Astrocyte (in vitro differentiated cells and primary cell): ENCODE measurements at regions not wholly inside any gene's neighbourhood (a gene's known extent, or its start where the extent isn't known, plus 50 kb on each side); places are given as distances from the start of the nearest gene placed in this dataset.

Experiments
- DNase-seq: peaks from one replicate; pipeline ENCODE4 v3.0.0-alpha.2; 2010; ENCODE audit warnings: low read depth
- FAIRE-seq: peaks from 2 replicates; lab custom pipeline; 2011; peaks lifted over from hg19 to GRCh38; lab: Jason Lieb, UNC
- H2AFZ ChIP-seq: 2 replicates; pipeline ENCODE4 v1.6.0; 2012; ENCODE audit warnings: low read depth, low read length, inconsistent platforms
- H3K27ac ChIP-seq: 2 replicates; pipeline ENCODE4 v1.5.1; 2011; ENCODE audit warnings: low read depth, low read length, inconsistent platforms
- H3K27me3 ChIP-seq: 2 replicates; pipeline ENCODE4 v1.6.0; 2011; ENCODE audit warnings: low read length, inconsistent platforms; ENCODE audit not compliant: insufficient read depth
- H3K36me3 ChIP-seq: 2 replicates; pipeline ENCODE4 v1.5.1; 2011; ENCODE audit warnings: low read length, inconsistent platforms; ENCODE audit not compliant: insufficient read depth
- H3K4me1 ChIP-seq: 2 replicates; pipeline ENCODE4 v1.5.1; 2011; ENCODE audit warnings: low read length, inconsistent platforms; ENCODE audit not compliant: insufficient read depth
- H3K4me2 ChIP-seq: 2 replicates; pipeline ENCODE4 v1.6.0; 2012; ENCODE audit warnings: low read length, inconsistent platforms
- H3K4me3 ChIP-seq: 2 replicates; pipeline ENCODE4 v1.5.1; 2011; ENCODE audit warnings: low read depth, mild to moderate bottlenecking, low read length, inconsistent platforms; ENCODE audit not compliant: insufficient read depth
- H3K79me2 ChIP-seq: 2 replicates; pipeline ENCODE4 v1.6.0; 2012; ENCODE audit warnings: mild to moderate bottlenecking, low read length, inconsistent platforms; ENCODE audit not compliant: insufficient read depth
- H3K9ac ChIP-seq: 2 replicates; pipeline ENCODE4 v1.6.0; 2012; ENCODE audit warnings: mild to moderate bottlenecking, low read length, inconsistent platforms
- H3K9me3 ChIP-seq: 2 replicates; pipeline ENCODE4 v1.5.1; 2012; ENCODE audit warnings: low read depth, mild to moderate bottlenecking, low read length, inconsistent platforms; ENCODE audit not compliant: insufficient read depth
- H4K20me1 ChIP-seq: 2 replicates; pipeline ENCODE4 v1.6.0; 2012; ENCODE audit warnings: low read length, inconsistent platforms; ENCODE audit not compliant: insufficient read depth
- H3K27ac Mint-ChIP-seq: one replicate; pipeline ENCODE4 v1.8.0; 2021; ENCODE audit warnings: mild to moderate bottlenecking, mixed read lengths; ENCODE audit not compliant: unreplicated experiment
- H3K27me3 Mint-ChIP-seq: one replicate; pipeline ENCODE4 v1.8.0; 2021; ENCODE audit warnings: low read depth, mixed read lengths; ENCODE audit not compliant: unreplicated experiment
- H3K36me3 Mint-ChIP-seq: one replicate; pipeline ENCODE4 v1.8.0; 2021; ENCODE audit warnings: low read depth, mixed read lengths; ENCODE audit not compliant: unreplicated experiment
- H3K4me1 Mint-ChIP-seq: one replicate; pipeline ENCODE4 v1.8.0; 2021; ENCODE audit warnings: low read depth, mixed read lengths; ENCODE audit not compliant: unreplicated experiment
- H3K4me3 Mint-ChIP-seq: one replicate; pipeline ENCODE4 v1.8.0; 2021; ENCODE audit warnings: mild to moderate bottlenecking, moderate library complexity, mixed read lengths; ENCODE audit not compliant: unreplicated experiment
- H3K9me3 Mint-ChIP-seq: one replicate; pipeline ENCODE4 v1.8.0; 2021; ENCODE audit warnings: mild to moderate bottlenecking, mixed read lengths; ENCODE audit not compliant: unreplicated experiment
- EZH2 ChIP-seq: IDR thresholded peaks from 2 replicates; pipeline ENCODE4 v1.6.1; 2012; ENCODE audit warnings: mild to moderate bottlenecking, low read length, inconsistent platforms; ENCODE audit not compliant: insufficient read depth
- TF ChIP-seq, protein P1 (sequence below): IDR thresholded peaks from 2 replicates; pipeline ENCODE4 v1.5.1; 2011; ENCODE audit warnings: low read depth, mild to moderate bottlenecking, inconsistent platforms, low read length, moderate library complexity; ENCODE audit not compliant: insufficient read depth

DNA sequence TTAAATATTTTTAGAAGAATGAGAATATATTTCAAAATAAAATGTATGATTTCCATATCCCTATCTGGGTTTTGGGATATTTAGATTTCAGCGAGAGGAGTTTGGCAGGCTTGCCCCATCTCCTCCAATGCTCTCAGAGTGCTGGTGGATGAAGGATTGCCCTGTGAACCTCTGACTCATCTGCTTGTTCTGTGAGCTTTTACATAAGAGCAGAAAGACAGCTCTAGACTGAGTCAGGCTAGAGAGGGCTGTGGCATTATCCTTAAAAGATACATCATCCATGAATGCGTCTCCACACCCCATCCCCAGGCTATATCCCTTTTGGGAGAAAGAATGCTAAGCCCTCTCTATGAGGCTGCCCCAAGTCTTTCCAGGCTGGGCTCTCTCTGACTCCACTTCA lies 190.6 kb downstream of the TUBA3C start:
- Mint-ChIP-seq H3K27ac (no peak overlapping the region), H3K36me3 (no peaks in the 10 kb centered on the region), H3K27me3 (no peaks in the 10 kb centered on the region), H3K4me1 (no peaks in the 10 kb centered on the region), H3K4me3 (no peak overlapping the region), H3K9me3 (peaks cover 32% of the 10 kb centered on the region)
- H2AFZ ChIP-seq, result no peak overlapping the region
- no peaks in the 10 kb centered on the region for H4K20me1 ChIP-seq
- H3K9me3 ChIP-seq, result peaks cover 11% of the 10 kb centered on the region
- no peaks in the 10 kb centered on the region for H3K79me2 ChIP-seq
- no peak overlapping the region for H3K4me2 ChIP-seq
- TF ChIP-seq, protein P1, sequence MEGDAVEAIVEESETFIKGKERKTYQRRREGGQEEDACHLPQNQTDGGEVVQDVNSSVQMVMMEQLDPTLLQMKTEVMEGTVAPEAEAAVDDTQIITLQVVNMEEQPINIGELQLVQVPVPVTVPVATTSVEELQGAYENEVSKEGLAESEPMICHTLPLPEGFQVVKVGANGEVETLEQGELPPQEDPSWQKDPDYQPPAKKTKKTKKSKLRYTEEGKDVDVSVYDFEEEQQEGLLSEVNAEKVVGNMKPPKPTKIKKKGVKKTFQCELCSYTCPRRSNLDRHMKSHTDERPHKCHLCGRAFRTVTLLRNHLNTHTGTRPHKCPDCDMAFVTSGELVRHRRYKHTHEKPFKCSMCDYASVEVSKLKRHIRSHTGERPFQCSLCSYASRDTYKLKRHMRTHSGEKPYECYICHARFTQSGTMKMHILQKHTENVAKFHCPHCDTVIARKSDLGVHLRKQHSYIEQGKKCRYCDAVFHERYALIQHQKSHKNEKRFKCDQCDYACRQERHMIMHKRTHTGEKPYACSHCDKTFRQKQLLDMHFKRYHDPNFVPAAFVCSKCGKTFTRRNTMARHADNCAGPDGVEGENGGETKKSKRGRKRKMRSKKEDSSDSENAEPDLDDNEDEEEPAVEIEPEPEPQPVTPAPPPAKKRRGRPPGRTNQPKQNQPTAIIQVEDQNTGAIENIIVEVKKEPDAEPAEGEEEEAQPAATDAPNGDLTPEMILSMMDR, result no peak
- no peak for TF ChIP-seq EZH2
- FAIRE-seq (no peak), DNase-seq (no peak)
- H3K4me3 ChIP-seq, result no peak overlapping the region
- no peaks in the 10 kb centered on the region for H3K36me3 ChIP-seq
- H3K27ac ChIP-seq, result no peak overlapping the region
- H3K9ac ChIP-seq, result no peak overlapping the region
- no peaks in the 10 kb centered on the region for H3K27me3 ChIP-seq
- H3K4me1 ChIP-seq, result no peaks in the 10 kb centered on the region

DNA sequence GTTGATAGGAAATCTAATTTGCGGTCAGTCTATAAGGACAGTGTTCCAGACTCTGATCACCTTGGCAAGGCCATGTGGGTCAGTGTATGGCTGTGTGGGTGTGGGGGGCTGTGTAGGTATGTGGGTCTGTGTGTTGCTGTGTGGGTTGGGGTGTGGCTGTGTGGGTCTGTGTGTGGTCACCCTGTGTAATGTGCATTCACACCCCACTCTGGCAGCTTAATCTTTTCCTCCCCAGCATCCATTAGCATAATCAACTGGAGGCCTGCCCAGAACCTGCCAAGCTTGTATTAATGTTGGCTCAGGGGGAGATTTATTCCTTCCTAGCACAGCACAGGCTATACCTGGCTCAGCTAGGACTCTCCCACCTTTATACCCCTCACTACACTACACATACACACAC lies 203.2 kb downstream of the TUBA3C start:
- Mint-ChIP-seq H3K27me3 (no peaks in the 10 kb centered on the region), H3K27ac (no peak overlapping the region), H3K9me3 (peaks cover 4% of the 10 kb centered on the region), H3K4me1 (no peaks in the 10 kb centered on the region), H3K4me3 (no peak overlapping the region), H3K36me3 (no peaks in the 10 kb centered on the region)
- Histone ChIP-seq H3K36me3 (no peaks in the 10 kb centered on the region), H3K9ac (no peak overlapping the region), H2AFZ (no peak overlapping the region), H3K9me3 (peaks cover 18% of the 10 kb centered on the region), H3K4me3 (no peak overlapping the region), H3K27ac (no peak overlapping the region), H4K20me1 (no peaks in the 10 kb centered on the region), H3K4me1 (no peaks in the 10 kb centered on the region), H3K27me3 (no peaks in the 10 kb centered on the region), H3K79me2 (no peaks in the 10 kb centered on the region), H3K4me2 (no peak overlapping the region)
- FAIRE-seq (no peak), DNase-seq (no peak)
- no peak for TF ChIP-seq EZH2
- TF ChIP-seq, protein P1, result no peak

DNA sequence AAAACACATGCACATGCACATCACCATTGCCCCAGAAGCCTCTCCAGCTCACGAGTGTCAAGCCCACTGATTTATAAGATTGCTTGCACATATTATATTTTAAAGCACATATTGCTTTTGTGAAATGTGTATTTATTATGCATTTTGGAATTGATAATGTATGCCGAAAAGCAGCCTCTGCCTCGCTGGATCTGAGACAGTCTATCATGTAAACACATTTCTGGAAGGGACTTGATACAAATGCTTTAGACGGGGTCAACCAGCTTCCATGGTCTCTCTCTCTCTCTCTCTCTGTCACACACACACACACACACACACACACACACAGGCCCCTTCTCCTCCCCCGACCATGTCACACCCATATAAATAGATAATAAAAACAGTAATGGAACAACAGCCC lies 203.8 kb downstream of the TUBA3C start:
- DNase-seq, result no peak
- no peaks in the 10 kb centered on the region for H3K36me3 ChIP-seq

More for the DNA sequence above, 203.8 kb downstream of the TUBA3C start:
- Mint-ChIP-seq H3K9me3 (peaks cover 5% of the 10 kb centered on the region), H3K4me3 (no peak overlapping the region), H3K36me3 (no peaks in the 10 kb centered on the region), H3K27me3 (no peaks in the 10 kb centered on the region), H3K27ac (no peak overlapping the region), H3K4me1 (no peaks in the 10 kb centered on the region)
- no peak overlapping the region for H3K4me3 ChIP-seq
- H3K4me2 ChIP-seq, result no peak overlapping the region
- peaks cover 12% of the 10 kb centered on the region for H3K9me3 ChIP-seq
- H4K20me1 ChIP-seq, result no peaks in the 10 kb centered on the region
- no peak overlapping the region for H3K27ac ChIP-seq
- H2AFZ ChIP-seq, result no peak overlapping the region
- H3K27me3 ChIP-seq, result no peaks in the 10 kb centered on the region
- H3K79me2 ChIP-seq, result no peaks in the 10 kb centered on the region
- no peak overlapping the region for H3K9ac ChIP-seq
- no peak for TF ChIP-seq EZH2
- TF ChIP-seq, protein P1, result no peak
- no peak for FAIRE-seq
- no peaks in the 10 kb centered on the region for H3K4me1 ChIP-seq
